ENCODE measurements at regions not wholly inside any gene's neighbourhood (a gene's known extent, or its start where the extent isn't known, plus 50 kb on each side); places are given as distances from the start of the nearest gene placed in this dataset.
"Not testable (repeated sequence)": the region's sequence is repeated elsewhere in the genome, so short reads cannot be mapped to it uniquely, and the experiment has no call there.

- no peak for DNase-seq (ENCODE audit: low read depth)
These were observed 262.7 kb downstream of the MATN1 start for GRCh38 chr1:30460661-30461060.

GRCh38 chr1:30458730-30459485, 264.5 kb downstream of the MATN1 start:
- DNase-seq (ENCODE audit: low read depth): not testable (repeated sequence)

GRCh38 chr1:30452925-30453324, 270.5 kb downstream of the MATN1 start:
- DNase-seq (ENCODE audit: low read depth): no peak

- no peak for DNase-seq (ENCODE audit: low read depth)
These were observed 271.2 kb downstream of the MATN1 start for GRCh38 chr1:30452170-30452569.

- DNase-seq (ENCODE audit: low read depth): no peak
These were observed 271.8 kb downstream of the MATN1 start for GRCh38 chr1:30451532-30452125.

- DNase-seq (ENCODE audit: low read depth): no peak
These were observed 272.6 kb downstream of the MATN1 start for GRCh38 chr1:30450818-30451233.

- no peak for DNase-seq (ENCODE audit: low read depth)
These were observed 273.1 kb downstream of the MATN1 start for GRCh38 chr1:30450148-30450817.

- DNase-seq (ENCODE audit: low read depth): no peak
These were observed 273.8 kb downstream of the MATN1 start for GRCh38 chr1:30449428-30450147.

GRCh38 chr1:30449003-30449402, 274.4 kb downstream of the MATN1 start:
- no peak for DNase-seq (ENCODE audit: low read depth)

- no peak for DNase-seq (ENCODE audit: low read depth)
These were observed 275.7 kb downstream of the MATN1 start for GRCh38 chr1:30447701-30448100.

GRCh38 chr1:30447080-30447479, 276.3 kb downstream of the MATN1 start:
- DNase-seq (ENCODE audit: low read depth): no peak

GRCh38 chr1:30446508-30446907, 276.9 kb downstream of the MATN1 start:
- DNase-seq (ENCODE audit: low read depth): no peak

- no peak for DNase-seq (ENCODE audit: low read depth)
These were observed 277.3 kb downstream of the MATN1 start for GRCh38 chr1:30446095-30446494.

GRCh38 chr1:30445449-30445848, 277.9 kb downstream of the MATN1 start:
- no peak for DNase-seq (ENCODE audit: low read depth)

GRCh38 chr1:30444850-30445249, 278.5 kb downstream of the MATN1 start:
- DNase-seq (ENCODE audit: low read depth): peak; percentile 22

GRCh38 chr1:30444401-30444800, 279.0 kb downstream of the MATN1 start:
- no peak for DNase-seq (ENCODE audit: low read depth)

GRCh38 chr1:30438274-30438673, 285.1 kb downstream of the MATN1 start:
- DNase-seq (ENCODE audit: low read depth): not testable (repeated sequence)

- DNase-seq (ENCODE audit: low read depth): no peak
These were observed 286.3 kb downstream of the MATN1 start for GRCh38 chr1:30437059-30437576.

- no peak for DNase-seq (ENCODE audit: low read depth)
These were observed 295.8 kb downstream of the MATN1 start for GRCh38 chr1:30427545-30427944.

GRCh38 chr1:30425046-30425445, 298.3 kb downstream of the MATN1 start:
- no peak for DNase-seq (ENCODE audit: low read depth)

GRCh38 chr1:30423570-30423969, 299.8 kb downstream of the MATN1 start:
- DNase-seq (ENCODE audit: low read depth): no peak

- DNase-seq (ENCODE audit: low read depth): no peak
These were observed 301.1 kb downstream of the MATN1 start for GRCh38 chr1:30422251-30422650.

Data from M059J (cell line).